Globus pallidus (tissue), 1 donor: ENCODE measurements at regions not wholly inside any gene's neighbourhood (a gene's known extent, or its start where the extent isn't known, plus 50 kb on each side); places are given as distances from the start of the nearest gene placed in this dataset.

Experiments used
- DNase-seq: peaks from one replicate; pipeline ENCODE4 v3.0.0-alpha.2; 2015; ENCODE audit warnings: low spot score

GRCh38 chr1:192945390-192946130, 113.6 kb downstream of the UCHL5 start:
- no peak for DNase-seq

GRCh38 chr1:192949783-192950182, 109.4 kb downstream of the UCHL5 start:
- no peak for DNase-seq

- no peak for DNase-seq
Measured at GRCh38 chr1:192950926-192951325, 108.2 kb downstream of the UCHL5 start.

GRCh38 chr1:192951691-192952460, 107.3 kb downstream of the UCHL5 start:
- no peak for DNase-seq

GRCh38 chr1:192952646-192953045, 106.5 kb downstream of the UCHL5 start:
- DNase-seq, result no peak

GRCh38 chr1:192954705-192955265, 104.4 kb downstream of the UCHL5 start:
- DNase-seq, result no peak

- no peak for DNase-seq
Measured at GRCh38 chr1:192958350-192958749, 100.8 kb downstream of the UCHL5 start.

GRCh38 chr1:192958871-192959270, 100.3 kb downstream of the UCHL5 start:
- no peak for DNase-seq

- no peak for DNase-seq
Measured at GRCh38 chr1:192959657-192960186, 99.4 kb downstream of the UCHL5 start.
